ENCODE measurements at regions not wholly inside any gene's neighbourhood (a gene's known extent, or its start where the extent isn't known, plus 50 kb on each side); places are given as distances from the start of the nearest gene placed in this dataset.

DNA sequence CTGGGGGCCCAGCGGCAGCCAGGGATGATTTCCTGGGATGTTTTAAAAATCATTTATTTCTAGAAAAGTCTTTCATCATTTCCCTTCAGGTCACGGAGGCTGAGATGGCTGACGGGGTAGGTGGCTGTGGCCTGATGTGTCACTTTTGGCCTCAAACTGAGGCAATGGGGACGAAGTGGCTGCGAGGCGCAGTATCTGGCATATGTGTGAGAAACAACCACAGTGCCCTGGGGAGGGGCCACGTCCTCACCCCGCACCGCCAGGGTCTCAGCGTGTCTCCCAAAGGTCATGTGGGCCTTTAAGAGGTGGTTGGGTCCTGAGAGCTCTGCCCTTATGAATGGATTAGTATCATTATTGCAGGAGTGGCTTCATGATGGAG is 120.0 kb downstream of the CEBPB start:
- Histone ChIP-seq H3K79me2 (ENCODE audit: low read depth) (peaks cover 19% of the 10 kb centered on the region), H3K27ac (peak overlapping the region; percentile 94; the same call in 1 of the 2 replicates), H3F3A (ENCODE audit: insufficient read depth, low read depth) (peaks cover 86% of the 10 kb centered on the region), H2AFZ (no peak overlapping the region), H3K9me2 (ENCODE audit: insufficient read depth) (no peaks in the 10 kb centered on the region), H3K4me2 (no peak overlapping the region), H3K4me1 (replicated peaks; ENCODE audit: insufficient read depth) (peaks cover 98% of the 10 kb centered on the region), H3K36me3 (ENCODE audit: low read depth) (no peaks in the 10 kb centered on the region), H4K20me1 (ENCODE audit: insufficient read depth) (no peaks in the 10 kb centered on the region), H3K27me3 (ENCODE audit: insufficient read depth, low read depth) (no peaks in the 10 kb centered on the region), H3K4me3 (no peak overlapping the region), H3K9me3 (ENCODE audit: insufficient read depth, low read depth) (no peaks in the 10 kb centered on the region)
- no peak for TF ChIP-seq EZH2 (IDR thresholded peaks at IDR 0.05; ENCODE audit: low read depth)
- TF ChIP-seq, protein P1, sequence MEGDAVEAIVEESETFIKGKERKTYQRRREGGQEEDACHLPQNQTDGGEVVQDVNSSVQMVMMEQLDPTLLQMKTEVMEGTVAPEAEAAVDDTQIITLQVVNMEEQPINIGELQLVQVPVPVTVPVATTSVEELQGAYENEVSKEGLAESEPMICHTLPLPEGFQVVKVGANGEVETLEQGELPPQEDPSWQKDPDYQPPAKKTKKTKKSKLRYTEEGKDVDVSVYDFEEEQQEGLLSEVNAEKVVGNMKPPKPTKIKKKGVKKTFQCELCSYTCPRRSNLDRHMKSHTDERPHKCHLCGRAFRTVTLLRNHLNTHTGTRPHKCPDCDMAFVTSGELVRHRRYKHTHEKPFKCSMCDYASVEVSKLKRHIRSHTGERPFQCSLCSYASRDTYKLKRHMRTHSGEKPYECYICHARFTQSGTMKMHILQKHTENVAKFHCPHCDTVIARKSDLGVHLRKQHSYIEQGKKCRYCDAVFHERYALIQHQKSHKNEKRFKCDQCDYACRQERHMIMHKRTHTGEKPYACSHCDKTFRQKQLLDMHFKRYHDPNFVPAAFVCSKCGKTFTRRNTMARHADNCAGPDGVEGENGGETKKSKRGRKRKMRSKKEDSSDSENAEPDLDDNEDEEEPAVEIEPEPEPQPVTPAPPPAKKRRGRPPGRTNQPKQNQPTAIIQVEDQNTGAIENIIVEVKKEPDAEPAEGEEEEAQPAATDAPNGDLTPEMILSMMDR (conservative IDR thresholded peaks at IDR 0.05): no peak
- POLR2A ChIA-PET (ENCODE audit: unreplicated experiment): no interaction called here
- CTCF ChIA-PET: no interaction called here
- intact Hi-C loops (cut with micrococcal nuclease; ENCODE audit: unreplicated experiment): no loop called here
- DNase-seq: no peak
- BruUV-seq (replicated peaks): no TSS peak

DNA sequence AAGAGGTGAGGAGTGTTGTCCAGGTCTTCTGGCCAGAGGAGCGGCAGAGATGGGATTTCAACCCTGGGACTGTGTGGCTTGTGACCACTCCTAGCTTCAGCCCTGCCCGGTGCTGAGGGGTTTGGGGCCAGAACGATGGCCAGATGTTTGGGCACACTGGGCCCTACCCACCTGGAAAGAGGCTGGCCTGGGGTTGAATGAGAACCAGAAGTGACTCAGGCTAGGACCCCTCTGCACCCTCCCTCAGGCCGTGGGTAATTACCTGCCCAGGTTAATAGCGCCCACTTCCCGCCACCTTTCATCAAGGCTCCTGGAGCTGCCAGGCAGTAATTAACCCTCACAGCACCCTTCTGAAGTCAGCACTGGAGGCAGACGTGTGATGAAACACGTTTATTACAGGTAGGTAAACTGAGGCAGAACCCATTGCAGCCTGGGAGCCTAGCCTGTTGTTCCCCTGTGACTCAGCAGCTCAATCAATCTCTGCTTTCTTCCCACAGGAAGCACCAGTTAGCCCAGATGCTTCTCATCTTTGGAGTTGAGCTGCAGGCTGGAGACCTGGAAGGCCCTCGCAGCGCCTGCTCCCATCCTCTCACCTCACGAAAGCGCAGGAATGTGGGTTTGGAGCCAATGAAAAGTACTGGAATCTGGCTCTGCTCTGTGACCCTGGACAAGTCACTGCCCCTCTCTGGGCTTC is 120.8 kb downstream of the CEBPB start:
- Histone ChIP-seq H2AFZ (no peak overlapping the region), H3K9me2 (ENCODE audit: insufficient read depth) (no peaks in the 10 kb centered on the region), H3K4me2 (peak overlapping the region; percentile 73), H3K79me2 (ENCODE audit: low read depth) (peaks cover 19% of the 10 kb centered on the region), H3K4me3 (no peak overlapping the region), H3F3A (ENCODE audit: insufficient read depth, low read depth) (peaks cover 82% of the 10 kb centered on the region), H3K27ac (peak overlapping the region; percentile 94), H3K36me3 (ENCODE audit: low read depth) (no peaks in the 10 kb centered on the region), H3K27me3 (ENCODE audit: insufficient read depth, low read depth) (no peaks in the 10 kb centered on the region), H4K20me1 (ENCODE audit: insufficient read depth) (no peaks in the 10 kb centered on the region), H3K9me3 (ENCODE audit: insufficient read depth, low read depth) (no peaks in the 10 kb centered on the region), H3K4me1 (replicated peaks; ENCODE audit: insufficient read depth) (peaks cover 90% of the 10 kb centered on the region)
- intact Hi-C loops (cut with micrococcal nuclease; ENCODE audit: unreplicated experiment): no loop called here
- no peak for DNase-seq
- CTCF ChIA-PET: no interaction called here
- POLR2A ChIA-PET (ENCODE audit: unreplicated experiment): no interaction called here
- TF ChIP-seq, protein P1 (conservative IDR thresholded peaks at IDR 0.05): no peak
- no peak for TF ChIP-seq EZH2 (IDR thresholded peaks at IDR 0.05; ENCODE audit: low read depth)
- BruUV-seq (replicated peaks): no TSS peak

DNA sequence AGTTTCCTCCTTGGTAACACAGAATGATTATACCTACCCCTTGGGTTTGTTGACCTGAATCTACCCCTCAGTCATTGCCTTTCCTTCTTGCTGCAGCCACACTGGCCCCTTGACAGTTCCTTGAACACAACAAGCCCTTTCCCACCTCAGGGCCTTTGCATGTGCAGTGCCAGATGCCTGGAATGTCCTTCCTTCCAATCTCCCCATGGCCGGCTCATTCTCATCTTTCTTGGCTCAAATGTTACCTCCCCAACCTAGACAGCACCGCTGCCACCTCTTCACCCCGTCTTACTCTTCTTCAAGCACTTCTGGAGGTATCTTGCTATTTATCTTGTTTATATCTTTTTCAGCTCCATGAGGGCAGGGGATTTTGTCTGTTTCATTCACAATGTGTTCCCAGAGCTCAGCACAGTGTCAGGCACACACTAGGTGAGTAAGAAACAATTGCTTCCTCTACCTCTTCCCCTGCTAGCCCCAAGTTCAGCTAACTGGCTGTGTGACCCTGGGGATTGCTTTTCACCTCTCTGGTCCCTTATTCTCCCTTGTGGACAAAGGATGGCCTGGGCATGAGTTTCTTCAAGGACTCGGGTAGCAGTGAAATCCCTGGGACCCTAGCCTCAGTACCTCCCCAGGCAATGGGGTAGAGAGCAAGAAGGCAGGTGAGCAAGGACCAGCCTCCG is 121.5 kb downstream of the CEBPB start:
- no peak for DNase-seq
- H3K4me1 ChIP-seq (replicated peaks; ENCODE audit: insufficient read depth): peaks cover 83% of the 10 kb centered on the region
- H3F3A ChIP-seq (ENCODE audit: insufficient read depth, low read depth): peaks cover 80% of the 10 kb centered on the region
- POLR2A ChIA-PET (ENCODE audit: unreplicated experiment): no interaction called here
- no peaks in the 10 kb centered on the region for H3K27me3 ChIP-seq (ENCODE audit: insufficient read depth, low read depth)
- H3K4me3 ChIP-seq: peak overlapping the region; percentile 41; the same call in 1 of the 2 replicates
- peak overlapping the region; percentile 94 for H3K27ac ChIP-seq
- H3K9me2 ChIP-seq (ENCODE audit: insufficient read depth): no peaks in the 10 kb centered on the region
- peaks cover 25% of the 10 kb centered on the region for H3K79me2 ChIP-seq (ENCODE audit: low read depth)
- TF ChIP-seq, protein P1 (conservative IDR thresholded peaks at IDR 0.05): no peak
- no peak for TF ChIP-seq EZH2 (IDR thresholded peaks at IDR 0.05; ENCODE audit: low read depth)
- BruUV-seq (replicated peaks): no TSS peak
- H2AFZ ChIP-seq: peak overlapping the region; percentile 28; the same call in 1 of the 2 replicates
- intact Hi-C loops (cut with micrococcal nuclease; ENCODE audit: unreplicated experiment): no loop called here
- peaks cover 5% of the 10 kb centered on the region; the same call in 1 of the 2 replicates for H3K36me3 ChIP-seq (ENCODE audit: low read depth)
- peak overlapping the region; percentile 73 for H3K4me2 ChIP-seq
- H3K9me3 ChIP-seq (ENCODE audit: insufficient read depth, low read depth): no peaks in the 10 kb centered on the region
- H4K20me1 ChIP-seq (ENCODE audit: insufficient read depth): no peaks in the 10 kb centered on the region
- CTCF ChIA-PET: no interaction called here

Measured in PC-9 (cell line).